GM12878 (cell line): ENCODE measurements at regions not wholly inside any gene's neighbourhood (a gene's known extent, or its start where the extent isn't known, plus 50 kb on each side); places are given as distances from the start of the nearest gene placed in this dataset.

Source experiments
- CEBPB ChIP-seq, 2 experiments: fragments of 150-350 bp in 1 of 2; IDR thresholded peaks; 2 replicates each; pipeline ENCODE4 v1.6.1; 2012 to 2014; ENCODE audit warnings: low read depth in 2 of 2, low read length in 2 of 2, borderline replicate concordance in 1 of 2, inconsistent platforms in 1 of 2
- DPF2 ChIP-seq: fragments of 450-650 bp; IDR thresholded peaks from 2 replicates; pipeline ENCODE4 v1.6.1; 2017; ENCODE audit warnings: mild to moderate bottlenecking
- MAX ChIP-seq: IDR thresholded peaks from 2 replicates; pipeline ENCODE4 v1.6.1; 2012; ENCODE audit warnings: low read depth, low read length, improper control_type of control experiment
- PAX8 ChIP-seq: fragments of 450-650 bp; IDR thresholded peaks from 2 replicates; pipeline ENCODE4 v1.6.1; 2017; ENCODE audit warnings: mild to moderate bottlenecking, moderate library complexity
- TF ChIP-seq, protein P1 (sequence below): IDR thresholded peaks from 2 replicates; pipeline ENCODE4 v1.6.1; 2011; ENCODE audit warnings: low read depth, mild to moderate bottlenecking, low read length, moderate library complexity, borderline replicate concordance; ENCODE audit errors: extremely low read depth
- TF ChIP-seq, protein P2 (sequence below): IDR thresholded peaks from 2 replicates; pipeline ENCODE4 v1.6.1; 2012; ENCODE audit warnings: mild to moderate bottlenecking, low read depth, low read length

DNA sequence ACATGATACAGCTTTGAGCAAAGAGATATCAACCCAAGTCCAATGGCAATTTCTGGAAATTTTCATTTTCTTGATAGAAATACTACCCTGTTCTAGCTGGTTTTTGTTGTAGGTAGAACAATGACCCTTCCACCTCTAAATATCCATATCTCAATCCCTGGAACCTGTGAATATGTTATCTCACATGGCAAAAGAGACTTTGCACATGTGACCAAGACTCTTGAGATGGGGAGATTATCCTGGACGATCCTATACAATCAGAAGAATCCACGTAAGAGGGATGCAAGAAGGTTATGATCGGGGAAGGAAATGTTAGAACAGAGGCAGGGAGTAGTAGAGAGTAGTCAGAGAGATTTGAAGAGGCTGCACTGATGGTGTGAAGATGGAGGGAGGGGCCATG lies 124.9 kb downstream of the CCDC71L start:
- TF ChIP-seq, protein P1, sequence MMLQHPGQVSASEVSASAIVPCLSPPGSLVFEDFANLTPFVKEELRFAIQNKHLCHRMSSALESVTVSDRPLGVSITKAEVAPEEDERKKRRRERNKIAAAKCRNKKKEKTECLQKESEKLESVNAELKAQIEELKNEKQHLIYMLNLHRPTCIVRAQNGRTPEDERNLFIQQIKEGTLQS = no peak
- TF ChIP-seq DPF2 (no peak), MAX (no peak), PAX8 (no peak), CEBPB (IDR thresholded peaks at IDR 0.05; ENCODE audit: borderline replicate concordance in 1 of 2, low read depth in 2 of 2, low read length in 2 of 2) (no peak)
- TF ChIP-seq, protein P2, sequence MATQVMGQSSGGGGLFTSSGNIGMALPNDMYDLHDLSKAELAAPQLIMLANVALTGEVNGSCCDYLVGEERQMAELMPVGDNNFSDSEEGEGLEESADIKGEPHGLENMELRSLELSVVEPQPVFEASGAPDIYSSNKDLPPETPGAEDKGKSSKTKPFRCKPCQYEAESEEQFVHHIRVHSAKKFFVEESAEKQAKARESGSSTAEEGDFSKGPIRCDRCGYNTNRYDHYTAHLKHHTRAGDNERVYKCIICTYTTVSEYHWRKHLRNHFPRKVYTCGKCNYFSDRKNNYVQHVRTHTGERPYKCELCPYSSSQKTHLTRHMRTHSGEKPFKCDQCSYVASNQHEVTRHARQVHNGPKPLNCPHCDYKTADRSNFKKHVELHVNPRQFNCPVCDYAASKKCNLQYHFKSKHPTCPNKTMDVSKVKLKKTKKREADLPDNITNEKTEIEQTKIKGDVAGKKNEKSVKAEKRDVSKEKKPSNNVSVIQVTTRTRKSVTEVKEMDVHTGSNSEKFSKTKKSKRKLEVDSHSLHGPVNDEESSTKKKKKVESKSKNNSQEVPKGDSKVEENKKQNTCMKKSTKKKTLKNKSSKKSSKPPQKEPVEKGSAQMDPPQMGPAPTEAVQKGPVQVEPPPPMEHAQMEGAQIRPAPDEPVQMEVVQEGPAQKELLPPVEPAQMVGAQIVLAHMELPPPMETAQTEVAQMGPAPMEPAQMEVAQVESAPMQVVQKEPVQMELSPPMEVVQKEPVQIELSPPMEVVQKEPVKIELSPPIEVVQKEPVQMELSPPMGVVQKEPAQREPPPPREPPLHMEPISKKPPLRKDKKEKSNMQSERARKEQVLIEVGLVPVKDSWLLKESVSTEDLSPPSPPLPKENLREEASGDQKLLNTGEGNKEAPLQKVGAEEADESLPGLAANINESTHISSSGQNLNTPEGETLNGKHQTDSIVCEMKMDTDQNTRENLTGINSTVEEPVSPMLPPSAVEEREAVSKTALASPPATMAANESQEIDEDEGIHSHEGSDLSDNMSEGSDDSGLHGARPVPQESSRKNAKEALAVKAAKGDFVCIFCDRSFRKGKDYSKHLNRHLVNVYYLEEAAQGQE = no peak
